OCI-LY7 (cell line): ENCODE measurements at regions not wholly inside any gene's neighbourhood (a gene's known extent, or its start where the extent isn't known, plus 50 kb on each side); places are given as distances from the start of the nearest gene placed in this dataset.

Experiments
- CTCF ChIP-seq: fragments of 200-600 bp; sonication (generic); conservative IDR thresholded peaks from 2 replicates; pipeline ENCODE4 v1.5.1; 2014; ENCODE audit warnings: mild to moderate bottlenecking, antibody characterized with exemption, low read length, moderate library complexity, mixed read lengths
- EZH2phosphoT487 ChIP-seq: fragments of 200-600 bp; sonication (generic); IDR thresholded peaks from 2 replicates; pipeline ENCODE4 v1.6.1; 2018; ENCODE audit warnings: low read depth, borderline replicate concordance, mild to moderate bottlenecking, mixed run types, antibody characterized with exemption, low read length, moderate library complexity, mixed read lengths

DNA sequence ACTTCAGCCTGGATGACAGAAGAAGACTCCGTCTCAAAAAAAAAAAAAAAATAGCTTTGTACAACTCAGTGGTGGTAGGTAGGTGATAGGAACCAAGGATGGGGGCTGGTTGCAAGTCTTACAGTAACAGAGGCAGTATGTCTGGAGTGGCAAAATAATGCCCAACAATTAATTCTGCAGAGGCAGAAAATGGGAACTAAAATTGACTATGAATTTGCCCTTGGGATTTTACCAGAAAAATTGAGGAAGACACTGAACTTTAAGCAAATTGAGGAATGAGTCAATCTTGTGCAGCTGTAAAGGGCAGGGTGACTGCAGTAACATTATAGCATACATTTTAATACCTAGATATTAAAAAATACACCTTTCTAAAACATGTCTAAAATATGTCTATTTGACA, 116.1 kb upstream of the FOXN2 start:
- TF ChIP-seq CTCF: no peak
- TF ChIP-seq EZH2phosphoT487: no peak
